ENCODE measurements at regions not wholly inside any gene's neighbourhood (a gene's known extent, or its start where the extent isn't known, plus 50 kb on each side); places are given as distances from the start of the nearest gene placed in this dataset.
"Not testable (repeated sequence)": the region's sequence is repeated elsewhere in the genome, so short reads cannot be mapped to it uniquely, and the experiment has no call there.

GRCh38 chr4:115972967-115973366 lies 859.5 kb upstream of the NDST4 start:
- WGBS, 2 donors: 70 to 82% methylated on average over 2 of the region's 2 CpGs
- DNase-seq (ENCODE audit: low spot score in 2 of 2): no peak
- H3K4me1 ChIP-seq: no peaks in the 10 kb centered on the region
- H3K27me3 ChIP-seq: no peaks in the 10 kb centered on the region
- TF ChIP-seq EP300 (IDR thresholded peaks at IDR 0.05) (no peak), POLR2A (IDR thresholded peaks at IDR 0.05) (no peak), CTCF (IDR thresholded peaks at IDR 0.05) (no peak)
- no peaks in the 10 kb centered on the region for H3K9me3 ChIP-seq
- H3K4me3 ChIP-seq: no peak overlapping the region
- H3K36me3 ChIP-seq: no peaks in the 10 kb centered on the region
- no peak overlapping the region for H3K27ac ChIP-seq

GRCh38 chr4:115970859-115971258 lies 857.4 kb upstream of the NDST4 start:
- H3K4me1 ChIP-seq: no peaks in the 10 kb centered on the region
- no peak for DNase-seq (ENCODE audit: low spot score in 2 of 2)
- no peaks in the 10 kb centered on the region for H3K27me3 ChIP-seq
- TF ChIP-seq CTCF (IDR thresholded peaks at IDR 0.05): no peak
- no peak for TF ChIP-seq POLR2A (IDR thresholded peaks at IDR 0.05)
- TF ChIP-seq EP300 (IDR thresholded peaks at IDR 0.05): no peak
- no peak overlapping the region for H3K27ac ChIP-seq
- H3K36me3 ChIP-seq: no peaks in the 10 kb centered on the region
- no peak overlapping the region for H3K4me3 ChIP-seq
- H3K9me3 ChIP-seq: no peaks in the 10 kb centered on the region
- 67 to 76% methylated on average over 2 of the region's 2 CpGs for WGBS, 2 donors

GRCh38 chr4:115969756-115970155 lies 856.3 kb upstream of the NDST4 start:
- Histone ChIP-seq H3K4me1 (no peaks in the 10 kb centered on the region), H3K27ac (no peak overlapping the region), H3K27me3 (no peaks in the 10 kb centered on the region), H3K36me3 (no peaks in the 10 kb centered on the region), H3K9me3 (no peaks in the 10 kb centered on the region), H3K4me3 (no peak overlapping the region)
- 82 to 86% methylated on average over 1 of the region's 1 CpG for WGBS, 2 donors
- DNase-seq (ENCODE audit: low spot score in 2 of 2): no peak
- no peak for TF ChIP-seq POLR2A (IDR thresholded peaks at IDR 0.05)
- no peak for TF ChIP-seq EP300 (IDR thresholded peaks at IDR 0.05)
- no peak for TF ChIP-seq CTCF (IDR thresholded peaks at IDR 0.05)

- no peaks in the 10 kb centered on the region for H3K4me1 ChIP-seq
- no peaks in the 10 kb centered on the region for H3K36me3 ChIP-seq
- 93 to 94% methylated on average over 3 of the region's 3 CpGs for WGBS, 2 donors
- no peak overlapping the region for H3K4me3 ChIP-seq
- DNase-seq (ENCODE audit: low spot score in 2 of 2): no peak
- H3K9me3 ChIP-seq: no peaks in the 10 kb centered on the region
- TF ChIP-seq EP300 (IDR thresholded peaks at IDR 0.05): no peak
- TF ChIP-seq CTCF (IDR thresholded peaks at IDR 0.05): no peak
- H3K27ac ChIP-seq: no peak overlapping the region
- H3K27me3 ChIP-seq: no peaks in the 10 kb centered on the region
These were observed 852.2 kb upstream of the NDST4 start for GRCh38 chr4:115965588-115965987.

GRCh38 chr4:115956054-115956796 lies 842.8 kb upstream of the NDST4 start:
- H3K27ac ChIP-seq; H3K4me1 ChIP-seq; DNase-seq (ENCODE audit: low spot score in 2 of 2); H3K36me3 ChIP-seq; H3K9me3 ChIP-seq; H3K27me3 ChIP-seq; H3K4me3 ChIP-seq: not testable (repeated sequence)
- 73 to 80% methylated on average over 6 of the region's 6 CpGs for WGBS, 2 donors

- H3K27me3 ChIP-seq: no peaks in the 10 kb centered on the region
- no peaks in the 10 kb centered on the region for H3K9me3 ChIP-seq
- H3K27ac ChIP-seq: no peak overlapping the region
- WGBS, 2 donors: 93 to 94% methylated on average over 10 of the region's 10 CpGs
- DNase-seq (ENCODE audit: low spot score in 2 of 2): no peak
- no peak for TF ChIP-seq CTCF (IDR thresholded peaks at IDR 0.05)
- TF ChIP-seq POLR2A (IDR thresholded peaks at IDR 0.05): no peak
- TF ChIP-seq EP300 (IDR thresholded peaks at IDR 0.05): no peak
- no peaks in the 10 kb centered on the region for H3K4me1 ChIP-seq
- no peaks in the 10 kb centered on the region for H3K36me3 ChIP-seq
- no peak overlapping the region for H3K4me3 ChIP-seq
These were observed 837.4 kb upstream of the NDST4 start for GRCh38 chr4:115950806-115951205.

GRCh38 chr4:115949974-115950743 lies 836.7 kb upstream of the NDST4 start:
- 91 to 98% methylated on average over 3 of the region's 3 CpGs for WGBS, 2 donors
- not testable (repeated sequence) for H3K4me1 ChIP-seq; H3K9me3 ChIP-seq; H3K4me3 ChIP-seq; DNase-seq (ENCODE audit: low spot score in 2 of 2); H3K27me3 ChIP-seq; H3K36me3 ChIP-seq; H3K27ac ChIP-seq

Measured in tibial nerve (tissue), 4 donors.